ENCODE measurements at regions not wholly inside any gene's neighbourhood (a gene's known extent, or its start where the extent isn't known, plus 50 kb on each side); places are given as distances from the start of the nearest gene placed in this dataset.

DNA sequence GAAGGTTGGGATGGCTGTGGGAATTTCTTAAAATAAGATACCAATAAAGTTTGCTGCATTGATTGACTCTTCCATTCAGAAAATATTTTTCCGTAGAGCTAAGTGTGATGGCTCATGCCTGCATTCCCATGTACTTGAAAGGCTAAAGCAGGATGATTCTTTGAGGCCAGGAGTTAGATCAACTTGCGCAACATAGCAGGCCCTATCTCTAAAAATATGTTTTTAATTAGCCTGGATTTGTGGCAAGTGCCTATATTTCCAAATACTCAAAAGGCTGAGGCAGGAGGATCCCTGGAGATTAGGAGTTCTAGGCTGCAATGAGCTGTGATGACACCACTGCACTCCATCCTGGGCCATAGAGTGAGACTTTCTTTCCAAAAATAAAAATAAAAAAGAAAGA is 431.2 kb upstream of the PTCHD4 start:
- TF ChIP-seq CTCF (IDR thresholded peaks at IDR 0.05) (no peak), ZFX (IDR thresholded peaks at IDR 0.05; ENCODE audit: borderline replicate concordance) (no peak)
